Putamen (tissue), 1 donor: ENCODE measurements at regions not wholly inside any gene's neighbourhood (a gene's known extent, or its start where the extent isn't known, plus 50 kb on each side); places are given as distances from the start of the nearest gene placed in this dataset.

Experiments
- DNase-seq: peaks from one replicate; pipeline ENCODE4 v3.0.0-alpha.2; 2016; ENCODE audit warnings: low spot score

- DNase-seq = no peak
Measured at GRCh38 chr15:39347453-39347852, 233.4 kb upstream of the THBS1 start.

GRCh38 chr15:39350785-39351184, 230.1 kb upstream of the THBS1 start:
- no peak for DNase-seq

- no peak for DNase-seq
Measured at GRCh38 chr15:39354189-39354588, 226.7 kb upstream of the THBS1 start.

DNA sequence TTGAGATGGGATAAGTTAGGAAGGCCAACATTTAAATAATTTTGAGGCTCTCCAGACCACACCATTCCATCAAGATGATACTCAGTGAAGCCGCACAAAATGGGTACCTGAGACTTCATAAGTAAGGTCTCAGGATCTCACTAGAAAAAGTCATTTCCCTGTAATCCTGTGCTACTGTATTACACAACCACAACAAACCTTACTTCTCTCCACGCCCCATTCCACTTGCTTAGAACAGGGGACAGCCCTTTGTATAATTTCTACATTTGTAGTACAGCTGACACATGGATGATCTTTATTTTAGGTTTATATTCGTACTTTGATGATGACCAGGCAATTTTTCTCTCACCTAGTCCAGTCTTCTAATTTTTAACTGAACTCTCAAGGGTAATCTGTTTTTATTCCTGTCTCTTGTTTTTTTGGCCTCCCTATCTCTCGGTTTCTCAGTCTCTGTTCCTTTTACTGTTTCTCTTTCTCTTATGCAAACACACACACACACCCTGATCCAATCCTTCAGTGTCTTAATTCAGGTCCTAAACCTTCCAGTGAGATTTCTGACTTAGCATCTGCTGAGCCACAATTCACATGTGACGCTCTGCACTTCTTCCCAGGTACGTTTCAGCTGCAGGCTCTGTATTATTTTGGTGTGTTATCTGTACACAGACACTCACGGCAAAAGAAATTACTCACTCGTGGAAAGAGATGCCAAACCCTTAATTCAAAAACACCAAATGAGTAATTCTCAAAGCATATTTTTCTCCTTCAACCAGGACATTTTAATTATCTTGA, 223.2 kb upstream of the THBS1 start:
- DNase-seq = no peak

- no peak for DNase-seq
Measured at GRCh38 chr15:39358441-39359041, 222.3 kb upstream of the THBS1 start.

GRCh38 chr15:39359771-39360170, 221.1 kb upstream of the THBS1 start:
- DNase-seq = no peak

- no peak for DNase-seq
Measured at GRCh38 chr15:39360452-39360851, 220.4 kb upstream of the THBS1 start.

DNA sequence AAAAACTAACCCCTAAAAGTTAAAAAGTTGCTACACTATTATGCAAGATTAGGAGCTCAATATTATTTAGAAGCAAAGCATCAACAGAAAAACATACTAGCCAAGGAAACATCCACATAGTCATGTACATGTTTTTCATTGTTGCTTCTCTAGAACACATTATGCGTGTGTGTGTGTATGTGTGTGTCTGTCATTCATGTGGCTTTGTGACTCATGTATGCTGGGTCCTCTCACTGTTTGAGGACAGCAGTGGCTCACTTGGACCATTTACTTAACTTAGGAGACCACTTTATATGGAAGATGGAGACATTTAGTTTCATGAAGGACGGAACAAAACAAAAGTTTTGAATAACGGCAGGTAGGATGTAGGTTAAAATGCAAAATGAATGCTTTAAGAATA, 219.4 kb upstream of the THBS1 start:
- DNase-seq = no peak

DNA sequence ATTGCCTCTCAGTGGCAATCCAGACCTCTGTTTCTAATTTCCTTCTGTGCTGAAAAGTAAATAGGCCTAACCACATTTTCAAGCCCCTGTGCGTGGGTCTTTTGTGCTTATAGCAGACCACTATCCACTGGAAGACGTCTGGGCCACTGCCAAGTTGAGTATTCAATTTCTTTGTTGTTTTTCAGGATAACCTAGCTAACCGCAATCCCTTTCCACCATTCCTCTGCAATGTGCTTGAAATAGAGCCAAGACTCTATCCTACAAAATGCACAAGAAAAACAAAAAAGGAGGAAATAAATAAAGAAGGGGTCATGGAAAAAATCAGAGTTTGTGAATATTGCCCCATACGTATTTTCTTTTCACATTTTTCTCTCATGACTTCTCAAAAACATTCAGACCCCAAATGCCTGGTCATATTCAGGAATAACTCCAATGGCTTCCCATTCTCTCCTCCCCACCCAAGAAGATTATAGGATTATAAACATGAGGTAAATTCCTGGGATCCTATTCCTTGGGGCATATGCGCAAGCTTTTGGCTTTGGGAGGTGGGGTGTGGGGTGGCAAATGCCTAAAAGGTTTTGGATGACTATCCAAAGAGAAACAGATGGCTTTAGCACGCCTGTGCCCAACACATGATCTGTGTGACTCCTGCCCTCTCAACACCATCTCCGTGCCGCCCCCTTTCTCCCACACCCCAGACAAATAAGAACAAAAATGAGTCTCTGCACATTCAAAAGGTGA, 217.9 kb upstream of the THBS1 start:
- no peak for DNase-seq

DNA sequence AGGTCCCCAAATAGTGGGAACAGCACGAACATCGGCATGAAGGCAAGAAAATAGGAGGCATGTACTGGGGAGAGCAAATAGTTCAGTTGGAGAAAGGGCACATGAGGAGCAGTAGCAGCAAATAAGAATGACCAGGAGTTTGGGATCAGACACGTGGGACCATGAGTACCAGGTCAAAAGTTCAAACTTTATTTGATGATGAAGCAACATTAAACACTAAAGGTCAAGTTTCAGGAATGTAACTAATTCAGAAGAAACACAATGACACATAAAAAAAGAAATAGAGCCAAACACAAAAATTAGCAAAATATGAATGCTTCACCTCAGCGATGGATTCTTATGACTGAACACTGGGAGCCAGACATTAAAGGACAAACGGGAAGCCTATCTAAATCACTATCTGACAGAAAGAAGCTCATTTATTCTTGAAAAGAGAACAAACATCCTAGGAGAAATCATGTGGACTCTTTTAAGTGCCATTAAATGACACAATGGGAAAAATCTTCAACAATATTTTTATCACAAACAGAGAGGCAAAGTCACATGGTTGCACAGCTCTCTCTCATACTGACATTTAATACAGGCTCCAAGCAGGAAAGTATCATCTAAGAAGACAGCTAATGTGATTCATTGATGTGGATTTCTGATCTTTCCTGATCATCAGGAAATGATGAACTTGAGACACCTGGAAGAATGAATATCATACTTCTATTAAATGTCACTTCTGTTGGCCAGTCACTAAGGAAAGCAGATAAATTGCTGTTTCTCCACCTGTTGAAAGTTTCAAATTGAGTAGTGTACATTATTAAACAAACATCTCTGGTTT, 216.9 kb upstream of the THBS1 start:
- DNase-seq = no peak

GRCh38 chr15:39364721-39365120, 216.2 kb upstream of the THBS1 start:
- no peak for DNase-seq

GRCh38 chr15:39365161-39365560, 215.7 kb upstream of the THBS1 start:
- DNase-seq = no peak

GRCh38 chr15:39365873-39366272, 215.0 kb upstream of the THBS1 start:
- no peak for DNase-seq

DNA sequence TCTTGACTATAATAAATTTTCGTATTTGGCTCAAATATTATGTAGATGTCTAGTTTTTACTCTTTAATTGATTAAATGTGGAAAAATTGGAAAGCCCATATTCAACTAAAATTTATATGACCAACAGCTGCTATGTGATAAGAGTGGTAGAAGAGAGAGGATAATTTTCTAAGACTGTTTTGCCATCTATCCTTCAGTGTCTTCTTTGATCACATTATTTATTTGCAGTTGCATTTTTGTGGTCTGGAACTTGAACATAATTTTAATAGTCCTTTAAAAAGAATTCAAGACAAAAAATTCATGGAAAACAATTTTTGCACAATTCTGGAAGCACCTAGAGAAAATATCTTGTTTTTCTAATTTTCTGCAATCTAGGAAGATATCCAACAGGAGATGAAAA, 213.3 kb upstream of the THBS1 start:
- DNase-seq = no peak

DNA sequence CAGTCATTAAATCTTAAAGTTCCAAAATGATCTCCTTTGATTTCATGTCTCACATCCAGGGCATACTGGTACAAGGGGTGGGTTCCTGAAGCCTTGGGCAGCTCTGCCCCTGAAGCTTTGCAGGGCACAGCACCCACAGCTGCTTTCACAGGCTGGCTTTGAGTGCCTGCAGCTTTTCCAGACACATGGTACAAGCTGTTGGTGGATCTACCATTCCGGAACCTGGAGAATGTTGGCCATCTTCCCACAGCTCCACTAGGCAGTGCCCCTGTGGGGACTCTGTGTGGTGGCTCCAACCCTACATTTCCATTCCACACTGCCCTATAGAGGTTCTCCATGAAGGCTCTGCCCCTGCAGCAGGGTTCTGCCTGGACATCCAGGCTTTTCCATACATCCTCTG, 211.1 kb upstream of the THBS1 start:
- DNase-seq = no peak

- no peak for DNase-seq
Measured at GRCh38 chr15:39376371-39376909, 204.4 kb upstream of the THBS1 start.

DNA sequence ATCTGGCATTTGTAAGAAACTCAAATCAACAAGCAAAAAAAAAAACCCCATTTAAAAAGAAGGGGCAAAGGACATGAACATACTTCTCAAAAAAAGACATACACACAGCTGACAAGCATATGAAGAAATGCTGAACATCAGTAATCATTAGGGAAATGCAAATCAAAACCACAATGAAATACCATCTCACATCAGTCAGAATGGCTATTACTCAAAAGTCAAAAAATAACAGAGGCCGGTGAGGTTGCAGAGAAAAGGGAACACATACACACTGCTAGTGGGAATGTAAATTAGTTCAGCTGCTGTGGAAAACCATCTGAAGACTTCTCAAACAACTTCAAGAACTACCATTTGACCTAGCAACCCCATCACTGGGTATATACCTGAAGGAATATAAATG, 199.4 kb upstream of the THBS1 start:
- no peak for DNase-seq

- DNase-seq = no peak
Measured at GRCh38 chr15:39388118-39388517, 192.8 kb upstream of the THBS1 start.

GRCh38 chr15:39391230-39391629, 189.6 kb upstream of the THBS1 start:
- DNase-seq = no peak

DNA sequence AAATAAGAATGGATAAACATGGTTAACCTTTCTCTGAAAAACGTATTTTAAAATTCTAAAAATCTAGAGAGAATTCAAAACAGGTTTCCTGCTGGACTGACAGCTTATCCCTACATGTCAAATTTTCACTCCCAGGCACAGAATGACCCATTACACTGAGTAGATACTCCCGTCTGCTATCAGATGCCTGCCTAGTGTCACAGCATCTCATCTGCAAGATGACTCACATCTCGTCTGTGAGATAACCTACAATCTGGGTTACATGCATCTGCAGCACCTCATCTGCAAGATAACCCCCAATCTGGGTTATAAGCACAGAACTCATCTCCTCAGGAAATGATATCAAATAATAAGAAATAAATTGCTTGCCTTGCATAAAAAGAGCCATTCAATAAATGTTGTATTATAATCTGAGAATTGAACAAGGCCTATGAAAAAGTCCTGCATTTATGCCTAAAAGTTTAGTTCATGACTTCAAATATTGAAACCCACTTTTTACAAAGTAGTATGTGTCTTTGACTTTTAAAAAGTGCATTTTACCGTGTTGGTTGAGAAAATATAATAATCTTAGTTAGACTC, 188.3 kb upstream of the THBS1 start:
- DNase-seq = no peak

DNA sequence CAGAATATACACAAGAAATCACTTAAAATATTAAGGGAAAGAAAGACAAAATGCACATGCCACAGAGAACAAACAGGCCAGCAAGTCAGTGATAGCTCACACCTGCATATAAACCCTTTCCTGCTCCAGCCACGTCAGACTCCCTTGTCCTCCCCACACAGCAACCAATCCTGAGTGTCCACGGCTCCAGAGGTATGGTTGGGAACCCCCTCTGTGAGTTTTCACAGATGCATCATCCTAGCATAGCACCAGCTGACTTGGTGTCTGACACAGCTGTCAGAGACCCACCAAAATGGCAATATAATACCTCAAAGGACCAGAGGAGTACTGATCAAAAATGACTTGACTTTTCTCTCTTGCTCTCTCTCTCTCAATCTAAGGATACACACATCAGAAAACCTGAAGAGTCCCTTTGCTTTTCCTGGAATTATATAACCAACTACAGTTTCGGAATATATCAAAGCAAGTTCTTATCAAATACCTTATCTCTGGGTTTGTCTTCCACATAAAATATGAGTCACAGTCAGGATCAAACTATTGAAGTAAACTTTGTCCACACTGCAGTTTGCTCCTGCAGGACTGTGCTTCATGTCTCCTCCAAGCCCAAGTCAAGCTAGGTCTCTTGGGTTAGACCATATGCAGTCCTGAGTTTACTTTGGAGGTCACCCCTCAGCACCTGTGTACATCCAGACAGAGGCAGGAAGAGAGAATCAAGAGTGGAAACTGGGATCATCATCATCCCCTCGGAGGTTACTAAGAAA, 187.1 kb upstream of the THBS1 start:
- DNase-seq = no peak
